Tibial nerve (tissue), 4 donors: ENCODE measurements at regions not wholly inside any gene's neighbourhood (a gene's known extent, or its start where the extent isn't known, plus 50 kb on each side); places are given as distances from the start of the nearest gene placed in this dataset.

ENCODE experiments used
- DNase-seq, 2 donors: peaks; one replicate each; pipeline ENCODE4 v3.0.0-alpha.2; 2019; ENCODE audit warnings: low spot score in 2 of 2
- H3K27ac ChIP-seq, 4 donors: fragments of 200-600 bp; sonication (generic) in 3 of 4; one replicate each; pipeline ENCODE4 v1.5.1; 2017 to 2019; ENCODE audit warnings: mild to moderate bottlenecking in 1 of 4
- H3K27me3 ChIP-seq, 2 donors: fragments of 200-600 bp; sonication (generic) in 1 of 2; one replicate each; pipeline versions ENCODE4 v1.5.1 to v1.6.0; 2017 to 2019
- H3K36me3 ChIP-seq, 3 donors: fragments of 200-600 bp; sonication (generic); one replicate each; pipeline ENCODE4 v1.5.1; 2018 to 2019
- H3K4me1 ChIP-seq, 4 donors: fragments of 200-600 bp; sonication (generic) in 3 of 4; one replicate each; pipeline ENCODE4 v1.5.1; 2017 to 2019
- H3K4me3 ChIP-seq, 4 donors: fragments of 200-600 bp; sonication (generic) in 3 of 4; one replicate each; pipeline ENCODE4 v1.5.1; 2017 to 2019; ENCODE audit warnings: mild to moderate bottlenecking in 1 of 4, moderate library complexity in 1 of 4
- H3K9me3 ChIP-seq, 4 donors: fragments of 200-600 bp; sonication (generic) in 3 of 4; one replicate each; pipeline ENCODE4 v1.5.1; 2017 to 2019
- CTCF ChIP-seq, 5 experiments: fragments of 200-600 bp in 3 of 5; fragments of 450-650 bp in 2 of 5; sonication (generic) in 3 of 5; IDR thresholded peaks; one replicate each; pipeline ENCODE4 v1.5.1; 2016 to 2019; ENCODE audit warnings: antibody characterized with exemption in 5 of 5, mild to moderate bottlenecking in 3 of 5, moderate library complexity in 2 of 5
- EP300 ChIP-seq, 2 donors: sonication (generic); formaldehyde crosslinking; IDR thresholded peaks; one replicate each; pipeline ENCODE4 v1.6.1; 2017; ENCODE audit warnings: antibody characterized with exemption in 2 of 2, mild to moderate bottlenecking in 1 of 2
- POLR2A ChIP-seq, 2 donors: fragments of 450-650 bp; IDR thresholded peaks; one replicate each; pipeline ENCODE4 v1.6.1; 2017; ENCODE audit warnings: antibody characterized with exemption in 2 of 2, mild to moderate bottlenecking in 2 of 2, moderate library complexity in 2 of 2
- WGBS, 2 donors: methylation state at CpG; one replicate each; pipeline ENCODE4 v1.1.5; 2018; 5-methylcytosine and 5-hydroxymethylcytosine counted together

GRCh38 chr15:39296955-39297354 is 283.9 kb upstream of the THBS1 start:
- TF ChIP-seq CTCF (IDR thresholded peaks at IDR 0.05) (no peak), POLR2A (IDR thresholded peaks at IDR 0.05) (no peak), EP300 (IDR thresholded peaks at IDR 0.05) (no peak)
- Histone ChIP-seq H3K27ac (peak overlapping the region in 1 of 4 donors; percentile 50), H3K9me3 (peaks cover 0 to 7% (median 1%) of the 10 kb centered on the region in 4 donors), H3K27me3 (no peaks in the 10 kb centered on the region), H3K36me3 (no peaks in the 10 kb centered on the region), H3K4me1 (peaks cover 0 to 10% (median 0%) of the 10 kb centered on the region in 4 donors), H3K4me3 (no peak overlapping the region)
- DNase-seq, result no peak
- 50 to 97% methylated on average over 1 of the region's 1 CpG for WGBS, 2 donors

- H3K27me3 ChIP-seq, result no peaks in the 10 kb centered on the region
- TF ChIP-seq POLR2A (IDR thresholded peaks at IDR 0.05) (no peak), EP300 (IDR thresholded peaks at IDR 0.05) (no peak), CTCF (IDR thresholded peaks at IDR 0.05) (no peak)
- DNase-seq, result no peak
- peak overlapping the region in 2 of 4 donors; percentile 1 to 32 for H3K27ac ChIP-seq
- H3K4me1 ChIP-seq, result peaks cover 0 to 12% (median 0%) of the 10 kb centered on the region in 4 donors
- 86 to 89% methylated on average over 4 of the region's 4 CpGs for WGBS, 2 donors
- H3K4me3 ChIP-seq, result no peak overlapping the region
- no peaks in the 10 kb centered on the region for H3K36me3 ChIP-seq
- no peaks in the 10 kb centered on the region for H3K9me3 ChIP-seq
These were observed 282.5 kb upstream of the THBS1 start for GRCh38 chr15:39298271-39298962.

GRCh38 chr15:39299486-39300267 is 281.2 kb upstream of the THBS1 start:
- no peak for TF ChIP-seq EP300 (IDR thresholded peaks at IDR 0.05)
- no peaks in the 10 kb centered on the region for H3K9me3 ChIP-seq
- H3K27me3 ChIP-seq, result no peaks in the 10 kb centered on the region
- H3K4me1 ChIP-seq, result peaks cover 0 to 12% (median 0%) of the 10 kb centered on the region in 4 donors
- H3K27ac ChIP-seq, result no peak overlapping the region
- 84 to 100% methylated on average over 1 of the region's 1 CpG for WGBS, 2 donors
- DNase-seq, result no peak
- no peak overlapping the region for H3K4me3 ChIP-seq
- no peaks in the 10 kb centered on the region for H3K36me3 ChIP-seq

- no peak for DNase-seq
- Histone ChIP-seq H3K36me3 (no peaks in the 10 kb centered on the region), H3K27ac (peak overlapping the region in 1 of 4 donors; percentile 72), H3K4me3 (no peak overlapping the region), H3K9me3 (no peaks in the 10 kb centered on the region), H3K27me3 (no peaks in the 10 kb centered on the region), H3K4me1 (peaks cover 0 to 12% (median 0%) of the 10 kb centered on the region in 4 donors)
- TF ChIP-seq CTCF (IDR thresholded peaks at IDR 0.05), result no peak
- TF ChIP-seq EP300 (IDR thresholded peaks at IDR 0.05), result no peak
- TF ChIP-seq POLR2A (IDR thresholded peaks at IDR 0.05), result no peak
- WGBS, 2 donors, result 85 to 92% methylated on average over 3 of the region's 3 CpGs
These were observed 280.3 kb upstream of the THBS1 start for GRCh38 chr15:39300451-39301153.

GRCh38 chr15:39301589-39301999 is 279.3 kb upstream of the THBS1 start:
- Histone ChIP-seq H3K9me3 (no peaks in the 10 kb centered on the region), H3K27ac (peak overlapping the region in 3 of 4 donors; percentile 15 to 72 (median 63)), H3K4me3 (no peak overlapping the region), H3K36me3 (no peaks in the 10 kb centered on the region), H3K4me1 (peaks cover 0 to 12% (median 0%) of the 10 kb centered on the region in 4 donors), H3K27me3 (no peaks in the 10 kb centered on the region)
- TF ChIP-seq EP300 (IDR thresholded peaks at IDR 0.05), result peak in 1 of 2 donors; percentile 72
- TF ChIP-seq POLR2A (IDR thresholded peaks at IDR 0.05), result no peak
- no peak for TF ChIP-seq CTCF (IDR thresholded peaks at IDR 0.05)
- WGBS, 2 donors, result 79 to 86% methylated on average over 2 of the region's 2 CpGs
- DNase-seq, result no peak
